Activated CD4-positive, alpha-beta T cell treated with anti-CD3 and anti-CD28 coated beads, Interleukin-10, Interleukin-2, amounts not matched to agents 100 ng/mL and 50 ng/mL, durations not matched to agents 16 hours and 8 hours (primary cell): ENCODE measurements at regions not wholly inside any gene's neighbourhood (a gene's known extent, or its start where the extent isn't known, plus 50 kb on each side); places are given as distances from the start of the nearest gene placed in this dataset.

Source experiments
- DNase-seq: peaks from one replicate; pipeline ENCODE4 v3.0.0-alpha.2; 2020

GRCh38 chr10:75347186-75347585 is 54.4 kb downstream of the ZNF503 start:
- no peak for DNase-seq

- no peak for DNase-seq
Measured at GRCh38 chr10:75345738-75346137, 55.8 kb downstream of the ZNF503 start.

GRCh38 chr10:75344170-75344569 is 57.4 kb downstream of the ZNF503 start:
- DNase-seq = no peak

DNA sequence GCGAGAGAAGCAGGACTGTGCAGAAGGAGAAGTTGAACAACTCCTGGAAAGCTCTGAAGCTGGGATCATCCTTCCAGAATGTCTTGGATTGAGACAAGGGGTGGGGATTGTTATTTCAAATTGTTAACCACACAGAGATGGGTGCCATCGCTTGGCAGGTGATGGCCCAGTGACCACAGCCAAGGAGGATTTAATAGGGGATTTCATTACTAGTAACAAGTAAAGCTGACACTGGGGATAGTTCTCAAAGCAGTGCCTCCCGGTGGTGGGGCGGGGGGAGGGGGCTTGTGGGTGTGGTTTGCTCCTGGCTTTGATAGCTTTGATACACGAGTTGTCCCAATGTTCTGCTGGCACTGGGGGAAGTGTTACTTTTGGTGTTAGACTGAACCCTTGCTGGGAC is 59.2 kb downstream of the ZNF503 start:
- no peak for DNase-seq

DNA sequence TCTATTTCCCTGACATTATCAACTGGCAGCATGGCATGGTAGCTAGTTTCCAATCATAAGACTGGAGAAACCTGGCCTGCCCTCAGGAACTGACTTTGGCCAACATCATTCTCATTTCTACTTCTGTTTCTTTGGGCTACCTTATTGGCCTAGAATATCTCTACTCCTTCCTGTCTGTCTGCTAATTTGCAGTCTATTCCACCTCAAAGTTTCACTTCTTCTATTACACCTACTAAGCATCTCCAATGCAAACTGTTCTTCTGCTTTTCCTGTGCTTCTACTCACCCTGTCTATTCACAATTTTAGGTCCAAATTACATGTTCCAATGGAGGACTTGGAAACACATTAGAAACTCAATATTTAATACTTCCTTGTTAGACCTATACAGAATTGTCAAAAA is 65.6 kb downstream of the ZNF503 start:
- no peak for DNase-seq

- no peak for DNase-seq
Measured at GRCh38 chr10:75335191-75335590, 66.4 kb downstream of the ZNF503 start.

- no peak for DNase-seq
Measured at GRCh38 chr10:75334720-75335119, 66.8 kb downstream of the ZNF503 start.

GRCh38 chr10:75332081-75332480 is 69.5 kb downstream of the ZNF503 start:
- no peak for DNase-seq

DNA sequence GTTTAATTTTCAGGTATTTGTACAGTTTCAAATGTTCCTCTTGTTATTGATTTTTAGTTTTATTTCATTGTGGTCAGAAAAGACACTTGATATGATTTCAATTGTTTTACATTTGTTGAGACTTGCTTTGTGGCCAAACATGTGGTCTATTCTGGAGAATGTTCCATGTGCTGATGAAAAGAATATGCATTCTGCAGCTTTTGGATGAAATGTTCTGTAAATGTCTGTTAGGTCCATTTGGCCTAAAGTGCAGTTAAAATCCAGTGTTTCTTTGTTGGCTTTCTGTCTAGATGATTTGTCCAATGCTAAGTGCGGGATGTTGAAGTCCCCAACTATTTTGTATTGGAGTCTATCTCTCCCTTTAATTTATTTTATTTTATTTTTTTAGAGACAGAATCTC is 70.5 kb downstream of the ZNF503 start:
- no peak for DNase-seq

- no peak for DNase-seq
Measured at GRCh38 chr10:75329190-75329745, 72.3 kb downstream of the ZNF503 start.

- no peak for DNase-seq
Measured at GRCh38 chr10:75326306-75326705, 75.3 kb downstream of the ZNF503 start.

GRCh38 chr10:75319274-75319673 is 82.3 kb downstream of the ZNF503 start:
- DNase-seq = no peak

DNA sequence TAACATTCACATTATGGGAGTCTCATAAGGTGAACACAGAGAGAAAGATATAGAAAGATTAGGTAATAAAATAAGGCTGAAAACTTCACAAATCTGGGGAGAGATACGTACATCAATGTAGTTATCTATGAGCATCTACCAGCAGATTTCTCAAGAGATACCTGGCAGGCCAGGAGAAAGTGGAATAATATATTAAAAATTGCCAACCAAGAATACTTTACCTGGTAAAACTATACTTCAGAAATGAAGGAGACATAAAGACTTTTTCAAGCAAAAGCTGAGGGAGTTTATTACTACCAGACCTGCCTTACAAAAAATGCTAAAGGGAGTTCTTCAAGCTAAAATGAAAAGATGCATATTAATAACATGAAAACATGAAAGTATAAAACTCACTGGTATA is 78.8 kb upstream of the COMTD1 start:
- DNase-seq = no peak

- DNase-seq = no peak
Measured at GRCh38 chr10:75312440-75312839, 76.7 kb upstream of the COMTD1 start.

DNA sequence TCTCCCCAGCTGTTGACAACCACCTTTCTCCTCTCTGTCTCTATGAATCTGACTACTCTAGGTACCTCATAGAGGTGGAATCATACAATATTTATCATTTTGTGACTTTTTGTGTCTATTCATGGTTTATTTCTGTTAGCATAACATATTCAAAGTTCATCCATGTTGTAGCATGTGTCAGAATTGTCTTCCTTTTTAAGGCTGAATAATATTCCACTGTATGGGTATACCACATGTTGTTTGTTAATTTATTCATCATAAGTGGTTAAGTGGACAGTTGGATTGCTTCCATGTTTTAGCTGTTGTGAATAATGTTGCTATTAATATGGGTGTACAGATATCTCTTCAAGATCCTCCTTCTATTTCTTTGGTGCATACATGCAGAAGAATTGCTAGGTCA is 69.9 kb upstream of the COMTD1 start:
- no peak for DNase-seq

DNA sequence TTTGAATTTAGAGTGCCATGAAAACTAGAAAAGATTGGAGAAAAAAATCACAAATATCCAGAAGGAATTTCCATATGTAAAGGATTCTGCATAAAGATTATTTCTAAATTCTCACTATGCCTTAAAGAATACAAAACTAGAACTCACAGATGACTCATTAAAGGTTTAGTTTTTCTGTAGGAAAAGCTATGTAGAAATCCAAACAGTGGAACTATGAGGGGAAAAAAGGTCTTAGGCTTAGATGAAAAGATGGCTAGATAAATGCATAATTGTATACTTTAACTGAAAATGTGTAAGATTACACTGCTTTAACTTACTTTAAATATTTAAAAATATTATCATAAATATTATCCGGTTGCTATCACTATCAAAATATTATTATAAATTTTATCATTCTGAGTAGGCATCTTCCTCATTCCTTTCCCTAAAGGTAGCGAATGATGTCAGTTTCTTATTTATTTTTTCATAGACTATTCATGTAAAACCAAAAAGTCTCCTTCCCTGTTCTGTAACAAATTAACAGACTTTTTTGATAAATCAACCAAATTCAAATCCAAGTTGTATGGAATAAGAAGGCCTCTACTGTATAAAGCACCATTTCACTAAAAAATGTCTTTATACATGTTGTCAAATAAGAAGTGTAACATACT is 69.1 kb upstream of the COMTD1 start:
- no peak for DNase-seq

GRCh38 chr10:75304313-75304712 is 68.6 kb upstream of the COMTD1 start:
- DNase-seq = no peak

GRCh38 chr10:75303045-75303777 is 67.5 kb upstream of the COMTD1 start:
- DNase-seq = no peak

DNA sequence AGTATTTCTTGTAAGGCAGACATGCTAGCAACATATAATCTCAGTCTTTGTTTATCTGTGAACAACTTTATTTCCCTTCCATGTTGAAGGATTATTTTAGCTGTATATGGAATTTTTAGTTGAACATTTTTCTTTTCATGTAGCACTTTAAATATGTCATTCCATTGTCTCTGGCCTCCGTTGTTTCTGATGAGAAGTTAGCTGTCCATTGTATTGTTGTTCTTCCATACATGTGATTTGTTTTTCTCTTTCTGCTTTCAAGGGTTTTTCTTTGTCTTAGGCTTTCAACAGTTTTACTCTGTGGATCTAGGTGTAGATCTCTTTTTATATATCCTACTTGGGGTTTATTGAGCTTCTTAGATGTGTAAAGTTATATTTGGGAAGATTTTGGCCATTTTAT is 66.3 kb upstream of the COMTD1 start:
- no peak for DNase-seq

DNA sequence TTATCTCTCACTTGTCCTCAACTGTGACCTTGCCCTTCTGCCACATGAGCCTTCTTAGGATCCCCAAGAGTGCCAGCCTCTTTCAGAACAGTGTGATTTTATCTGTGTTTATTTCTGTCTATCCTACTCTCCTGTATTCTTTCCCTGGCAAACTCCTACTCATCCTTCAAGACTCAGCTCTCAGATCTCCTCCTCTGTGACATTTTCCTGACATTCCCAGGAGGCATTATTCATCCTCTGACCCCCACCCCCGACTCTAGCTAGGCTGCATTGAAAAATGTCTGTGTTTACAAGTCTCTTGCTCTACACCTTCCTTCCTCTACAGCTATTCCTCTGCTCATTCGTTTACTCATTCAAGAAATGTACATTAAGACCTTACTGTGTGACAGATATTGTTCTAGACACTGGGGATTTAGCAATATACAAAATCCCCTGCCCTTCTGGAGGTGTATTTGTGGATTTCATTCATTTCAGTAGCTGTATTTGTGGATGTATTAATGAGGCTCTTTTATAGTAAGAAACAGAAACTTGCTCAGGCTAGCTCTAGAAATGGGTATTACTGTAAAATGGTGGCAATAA is 61.4 kb upstream of the COMTD1 start:
- peak; percentile 14 for DNase-seq

DNA sequence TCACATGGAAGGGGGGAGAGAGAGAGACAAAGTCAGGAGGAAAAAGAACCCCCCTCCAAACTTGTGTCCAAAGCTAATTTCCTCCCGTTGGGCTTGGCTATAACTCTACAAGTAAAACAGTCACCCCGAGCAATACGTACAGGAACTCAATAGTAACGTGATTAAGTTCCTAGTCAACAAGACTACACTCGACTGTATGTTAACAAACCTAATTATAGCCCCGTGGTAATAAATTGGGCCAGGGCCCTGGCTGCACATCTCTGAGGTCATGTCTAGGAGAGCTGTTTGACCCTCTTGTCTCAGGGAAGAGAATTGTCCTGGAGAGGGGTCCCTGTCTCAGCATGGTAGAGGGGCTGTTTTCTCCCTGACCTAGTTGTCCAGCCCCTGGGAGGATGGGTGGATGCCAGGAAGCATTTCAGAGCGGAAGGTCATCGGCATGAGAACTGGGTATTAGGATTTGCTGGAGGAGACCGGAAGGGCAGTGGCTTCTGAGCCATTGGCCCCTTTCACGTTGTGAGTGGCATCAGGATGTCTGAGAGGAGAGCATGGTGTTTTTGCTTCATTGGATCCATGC is 60.2 kb upstream of the COMTD1 start:
- no peak for DNase-seq

- DNase-seq = peak; percentile 62
Measured at GRCh38 chr10:75294866-75295701, 59.3 kb upstream of the COMTD1 start.

DNA sequence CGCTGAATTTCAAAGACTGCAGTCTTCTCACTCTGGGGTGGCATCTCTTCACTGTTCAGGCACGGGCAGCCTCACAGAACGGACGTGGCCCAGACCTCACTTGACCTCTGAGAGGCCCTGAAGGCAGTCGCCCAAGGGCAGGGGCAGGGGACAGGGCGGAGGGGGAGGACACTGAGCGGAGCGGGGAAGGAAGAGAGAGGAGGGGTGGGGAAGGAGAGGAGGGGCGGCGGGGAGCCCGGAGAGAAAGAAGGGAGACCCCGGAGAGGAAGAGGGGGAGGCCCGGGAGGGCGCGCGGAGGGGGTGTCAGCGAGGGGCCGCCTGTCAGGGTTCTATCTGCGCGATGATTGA is 58.7 kb upstream of the COMTD1 start:
- no peak for DNase-seq
